Breast epithelium (tissue), 3 donors: ENCODE measurements at regions not wholly inside any gene's neighbourhood (a gene's known extent, or its start where the extent isn't known, plus 50 kb on each side); places are given as distances from the start of the nearest gene placed in this dataset.

Source experiments
- POLR2A ChIP-seq: fragments of 450-650 bp; IDR thresholded peaks from one replicate; pipeline ENCODE4 v1.6.1; 2016; ENCODE audit warnings: antibody characterized with exemption, mild to moderate bottlenecking, moderate library complexity
- TF ChIP-seq, protein P1 (sequence below), 3 donors: fragments of 450-650 bp; IDR thresholded peaks; one replicate each; pipeline ENCODE4 v1.5.1; 2016 to 2017; ENCODE audit warnings: antibody characterized with exemption in 3 of 3, mild to moderate bottlenecking in 3 of 3, moderate library complexity in 3 of 3

DNA sequence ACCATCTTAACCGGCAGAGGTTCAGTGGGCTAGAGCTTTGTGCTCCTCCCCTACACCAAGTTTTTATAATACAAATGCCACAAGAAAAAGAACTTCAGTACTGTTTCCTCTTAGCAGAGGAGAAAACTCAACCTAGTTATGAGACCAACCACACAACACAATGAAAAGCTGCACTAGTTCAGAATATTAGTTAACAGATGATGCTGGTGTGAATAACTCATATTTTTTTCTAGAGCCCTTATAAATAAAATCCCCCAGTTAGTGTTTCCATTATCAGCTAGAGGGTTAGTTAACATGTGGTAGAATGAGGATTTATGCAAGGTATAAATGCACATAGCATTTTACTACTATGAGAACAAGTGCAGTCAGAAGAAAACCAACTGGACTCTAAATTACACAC lies 61.9 kb upstream of the AMN1 start:
- TF ChIP-seq, protein P1, sequence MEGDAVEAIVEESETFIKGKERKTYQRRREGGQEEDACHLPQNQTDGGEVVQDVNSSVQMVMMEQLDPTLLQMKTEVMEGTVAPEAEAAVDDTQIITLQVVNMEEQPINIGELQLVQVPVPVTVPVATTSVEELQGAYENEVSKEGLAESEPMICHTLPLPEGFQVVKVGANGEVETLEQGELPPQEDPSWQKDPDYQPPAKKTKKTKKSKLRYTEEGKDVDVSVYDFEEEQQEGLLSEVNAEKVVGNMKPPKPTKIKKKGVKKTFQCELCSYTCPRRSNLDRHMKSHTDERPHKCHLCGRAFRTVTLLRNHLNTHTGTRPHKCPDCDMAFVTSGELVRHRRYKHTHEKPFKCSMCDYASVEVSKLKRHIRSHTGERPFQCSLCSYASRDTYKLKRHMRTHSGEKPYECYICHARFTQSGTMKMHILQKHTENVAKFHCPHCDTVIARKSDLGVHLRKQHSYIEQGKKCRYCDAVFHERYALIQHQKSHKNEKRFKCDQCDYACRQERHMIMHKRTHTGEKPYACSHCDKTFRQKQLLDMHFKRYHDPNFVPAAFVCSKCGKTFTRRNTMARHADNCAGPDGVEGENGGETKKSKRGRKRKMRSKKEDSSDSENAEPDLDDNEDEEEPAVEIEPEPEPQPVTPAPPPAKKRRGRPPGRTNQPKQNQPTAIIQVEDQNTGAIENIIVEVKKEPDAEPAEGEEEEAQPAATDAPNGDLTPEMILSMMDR (IDR thresholded peaks at IDR 0.05): no peak
- no peak for TF ChIP-seq POLR2A
